ENCODE measurements at regions not wholly inside any gene's neighbourhood (a gene's known extent, or its start where the extent isn't known, plus 50 kb on each side); places are given as distances from the start of the nearest gene placed in this dataset.

GRCh38 chr6:67003844-67004243, 1296.8 kb upstream of the EYS start:
- H3K36me3 ChIP-seq (ENCODE audit: control insufficient read depth in 2 of 2, insufficient read depth in 1 of 2, low read length in 2 of 2) = no peaks in the 10 kb centered on the region
- no peak overlapping the region for H3K27ac ChIP-seq (ENCODE audit: extremely low read depth, low read depth, low read length)
- TF ChIP-seq, protein P1, sequence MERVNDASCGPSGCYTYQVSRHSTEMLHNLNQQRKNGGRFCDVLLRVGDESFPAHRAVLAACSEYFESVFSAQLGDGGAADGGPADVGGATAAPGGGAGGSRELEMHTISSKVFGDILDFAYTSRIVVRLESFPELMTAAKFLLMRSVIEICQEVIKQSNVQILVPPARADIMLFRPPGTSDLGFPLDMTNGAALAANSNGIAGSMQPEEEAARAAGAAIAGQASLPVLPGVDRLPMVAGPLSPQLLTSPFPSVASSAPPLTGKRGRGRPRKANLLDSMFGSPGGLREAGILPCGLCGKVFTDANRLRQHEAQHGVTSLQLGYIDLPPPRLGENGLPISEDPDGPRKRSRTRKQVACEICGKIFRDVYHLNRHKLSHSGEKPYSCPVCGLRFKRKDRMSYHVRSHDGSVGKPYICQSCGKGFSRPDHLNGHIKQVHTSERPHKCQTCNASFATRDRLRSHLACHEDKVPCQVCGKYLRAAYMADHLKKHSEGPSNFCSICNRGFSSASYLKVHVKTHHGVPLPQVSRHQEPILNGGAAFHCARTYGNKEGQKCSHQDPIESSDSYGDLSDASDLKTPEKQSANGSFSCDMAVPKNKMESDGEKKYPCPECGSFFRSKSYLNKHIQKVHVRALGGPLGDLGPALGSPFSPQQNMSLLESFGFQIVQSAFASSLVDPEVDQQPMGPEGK (tag by site-specific recombination; IDR thresholded peaks at IDR 0.05) = no peak
- TF ChIP-seq ZNF155 (tag by site-specific recombination; IDR thresholded peaks at IDR 0.05) (no peak), KLF9 (tag by site-specific recombination; IDR thresholded peaks at IDR 0.05; ENCODE audit: low read depth) (no peak), ZNF621 (tag by site-specific recombination; IDR thresholded peaks at IDR 0.05) (no peak), ZNF76 (tag by site-specific recombination; IDR thresholded peaks at IDR 0.05; ENCODE audit: borderline replicate concordance, low read depth) (no peak), ZNF830 (tag by site-specific recombination; IDR thresholded peaks at IDR 0.05; ENCODE audit: low read depth) (no peak), ZNF530 (tag by site-specific recombination; IDR thresholded peaks at IDR 0.05; ENCODE audit: low read depth) (no peak), ZNF701 (tag by site-specific recombination; IDR thresholded peaks at IDR 0.05) (no peak), ZNF114 (tag by site-specific recombination; IDR thresholded peaks at IDR 0.05) (no peak), ZSCAN16 (tag by site-specific recombination; IDR thresholded peaks at IDR 0.05) (no peak), IKZF3 (tag by site-specific recombination; IDR thresholded peaks at IDR 0.05) (no peak), ZNF148 (tag by site-specific recombination; IDR thresholded peaks at IDR 0.05; ENCODE audit: borderline replicate concordance) (no peak), ZNF707 (tag by site-specific recombination; IDR thresholded peaks at IDR 0.05) (no peak), ZNF19 (tag by site-specific recombination; IDR thresholded peaks at IDR 0.05; ENCODE audit: low read depth) (no peak), OVOL3 (tag by site-specific recombination; IDR thresholded peaks at IDR 0.05) (no peak)
- TF ChIP-seq, protein P2, sequence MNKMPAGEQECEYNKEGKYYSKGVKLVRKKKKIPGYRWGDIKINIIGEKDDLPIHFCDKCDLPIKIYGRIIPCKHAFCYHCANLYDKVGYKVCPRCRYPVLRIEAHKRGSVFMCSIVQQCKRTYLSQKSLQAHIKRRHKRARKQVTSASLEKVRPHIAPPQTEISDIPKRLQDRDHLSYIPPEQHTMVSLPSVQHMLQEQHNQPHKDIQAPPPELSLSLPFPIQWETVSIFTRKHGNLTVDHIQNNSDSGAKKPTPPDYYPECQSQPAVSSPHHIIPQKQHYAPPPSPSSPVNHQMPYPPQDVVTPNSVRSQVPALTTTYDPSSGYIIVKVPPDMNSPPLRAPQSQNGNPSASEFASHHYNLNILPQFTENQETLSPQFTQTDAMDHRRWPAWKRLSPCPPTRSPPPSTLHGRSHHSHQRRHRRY (tag by site-specific recombination; IDR thresholded peaks at IDR 0.05) = no peak
- TF ChIP-seq, protein P3, sequence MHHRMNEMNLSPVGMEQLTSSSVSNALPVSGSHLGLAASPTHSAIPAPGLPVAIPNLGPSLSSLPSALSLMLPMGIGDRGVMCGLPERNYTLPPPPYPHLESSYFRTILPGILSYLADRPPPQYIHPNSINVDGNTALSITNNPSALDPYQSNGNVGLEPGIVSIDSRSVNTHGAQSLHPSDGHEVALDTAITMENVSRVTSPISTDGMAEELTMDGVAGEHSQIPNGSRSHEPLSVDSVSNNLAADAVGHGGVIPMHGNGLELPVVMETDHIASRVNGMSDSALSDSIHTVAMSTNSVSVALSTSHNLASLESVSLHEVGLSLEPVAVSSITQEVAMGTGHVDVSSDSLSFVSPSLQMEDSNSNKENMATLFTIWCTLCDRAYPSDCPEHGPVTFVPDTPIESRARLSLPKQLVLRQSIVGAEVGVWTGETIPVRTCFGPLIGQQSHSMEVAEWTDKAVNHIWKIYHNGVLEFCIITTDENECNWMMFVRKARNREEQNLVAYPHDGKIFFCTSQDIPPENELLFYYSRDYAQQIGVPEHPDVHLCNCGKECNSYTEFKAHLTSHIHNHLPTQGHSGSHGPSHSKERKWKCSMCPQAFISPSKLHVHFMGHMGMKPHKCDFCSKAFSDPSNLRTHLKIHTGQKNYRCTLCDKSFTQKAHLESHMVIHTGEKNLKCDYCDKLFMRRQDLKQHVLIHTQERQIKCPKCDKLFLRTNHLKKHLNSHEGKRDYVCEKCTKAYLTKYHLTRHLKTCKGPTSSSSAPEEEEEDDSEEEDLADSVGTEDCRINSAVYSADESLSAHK (tag by site-specific recombination; IDR thresholded peaks at IDR 0.05) = no peak
- H3K4me3 ChIP-seq (ENCODE audit: low read depth, low read length) = no peak overlapping the region
- H3K9me3 ChIP-seq (ENCODE audit: control insufficient read depth, insufficient read depth, low read depth, low read length) = no peaks in the 10 kb centered on the region
- CTCF ChIA-PET = no interaction called here
- no peaks in the 10 kb centered on the region for H3K4me1 ChIP-seq (ENCODE audit: control insufficient read depth, insufficient read depth, low read length)
- POLR2A ChIA-PET = no interaction called here

- no peaks in the 10 kb centered on the region for H3K9me3 ChIP-seq (ENCODE audit: control insufficient read depth, insufficient read depth, low read depth, low read length)
- no peaks in the 10 kb centered on the region for H3K4me1 ChIP-seq (ENCODE audit: control insufficient read depth, insufficient read depth, low read length)
- H3K4me3 ChIP-seq (ENCODE audit: low read depth, low read length) = no peak overlapping the region
- no peaks in the 10 kb centered on the region for H3K36me3 ChIP-seq (ENCODE audit: control insufficient read depth in 2 of 2, insufficient read depth in 1 of 2, low read length in 2 of 2)
- ChIA-PET POLR2A (no interaction called here), CTCF (no interaction called here)
- H3K27ac ChIP-seq (ENCODE audit: extremely low read depth, low read depth, low read length) = no peak overlapping the region
- TF ChIP-seq, protein P4, sequence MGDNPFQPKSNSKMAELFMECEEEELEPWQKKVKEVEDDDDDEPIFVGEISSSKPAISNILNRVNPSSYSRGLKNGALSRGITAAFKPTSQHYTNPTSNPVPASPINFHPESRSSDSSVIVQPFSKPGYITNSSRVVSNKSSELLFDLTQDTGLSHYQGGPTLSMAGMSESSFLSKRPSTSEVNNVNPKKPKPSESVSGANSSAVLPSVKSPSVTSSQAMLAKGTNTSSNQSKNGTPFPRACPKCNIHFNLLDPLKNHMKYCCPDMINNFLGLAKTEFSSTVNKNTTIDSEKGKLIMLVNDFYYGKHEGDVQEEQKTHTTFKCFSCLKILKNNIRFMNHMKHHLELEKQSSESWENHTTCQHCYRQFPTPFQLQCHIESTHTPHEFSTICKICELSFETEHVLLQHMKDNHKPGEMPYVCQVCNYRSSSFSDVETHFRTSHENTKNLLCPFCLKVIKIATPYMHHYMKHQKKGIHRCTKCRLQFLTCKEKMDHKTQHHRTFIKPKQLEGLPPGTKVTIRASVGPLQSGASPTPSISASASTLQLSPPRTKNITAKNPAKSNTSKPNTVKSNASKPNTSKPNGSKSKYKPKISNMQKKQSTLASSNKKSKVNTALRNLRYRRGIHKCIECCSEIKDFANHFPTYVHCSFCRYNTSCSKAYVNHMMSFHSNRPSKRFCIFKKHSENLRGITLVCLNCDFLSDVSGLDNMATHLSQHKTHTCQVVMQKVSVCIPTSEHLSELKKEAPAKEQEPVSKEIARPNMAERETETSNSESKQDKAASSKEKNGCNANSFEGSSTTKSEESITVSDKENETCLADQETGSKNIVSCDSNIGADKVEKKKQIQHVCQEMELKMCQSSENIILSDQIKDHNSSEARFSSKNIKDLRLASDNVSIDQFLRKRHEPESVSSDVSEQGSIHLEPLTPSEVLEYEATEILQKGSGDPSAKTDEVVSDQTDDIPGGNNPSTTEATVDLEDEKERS (tag by site-specific recombination; IDR thresholded peaks at IDR 0.05) = no peak
- no peak for TF ChIP-seq SCRT2 (tag by site-specific recombination; IDR thresholded peaks at IDR 0.05)
- no peak for TF ChIP-seq ZNF121 (tag by site-specific recombination; IDR thresholded peaks at IDR 0.05)
- TF ChIP-seq ZNF311 (tag by site-specific recombination; IDR thresholded peaks at IDR 0.05; ENCODE audit: borderline replicate concordance) = no peak
- TF ChIP-seq ZNF133 (tag by site-specific recombination; IDR thresholded peaks at IDR 0.05) = no peak
- TF ChIP-seq ZNF664 (tag by site-specific recombination; IDR thresholded peaks at IDR 0.05) = no peak
- no peak for TF ChIP-seq ZNF112 (tag by site-specific recombination; IDR thresholded peaks at IDR 0.05)
- no peak for TF ChIP-seq ZNF366 (tag by site-specific recombination; conservative IDR thresholded peaks at IDR 0.05)
- TF ChIP-seq ZNF660 (tag by site-specific recombination; IDR thresholded peaks at IDR 0.05) = no peak
- TF ChIP-seq ZNF138 (tag by site-specific recombination; IDR thresholded peaks at IDR 0.05; ENCODE audit: borderline replicate concordance) = no peak
These were observed 1293.1 kb upstream of the EYS start for GRCh38 chr6:67000121-67000520.

Measured in HEK293 (cell line).